ENCODE measurements at regions not wholly inside any gene's neighbourhood (a gene's known extent, or its start where the extent isn't known, plus 50 kb on each side); places are given as distances from the start of the nearest gene placed in this dataset.

GRCh38 chr4:59831746-59832145 is 1368.4 kb upstream of the ADGRL3 start:
- DNase-seq (no peak), ATAC-seq (no peak)
- Histone ChIP-seq H3K9me3 (no peaks in the 10 kb centered on the region), H3K4me3 (no peak overlapping the region), H3K27me3 (no peaks in the 10 kb centered on the region), H3K27ac (no peak overlapping the region), H3K4me1 (no peaks in the 10 kb centered on the region), H3K36me3 (no peaks in the 10 kb centered on the region)
- intact Hi-C loops (cut with DNase I) = no loop called here
- 40 to 100% (median 60%) methylated on average over 1 to 2 of the region's 2 CpGs for WGBS, 4 donors
- no peak for TF ChIP-seq POLR2A (IDR thresholded peaks at IDR 0.05)
- TF ChIP-seq, protein P1, sequence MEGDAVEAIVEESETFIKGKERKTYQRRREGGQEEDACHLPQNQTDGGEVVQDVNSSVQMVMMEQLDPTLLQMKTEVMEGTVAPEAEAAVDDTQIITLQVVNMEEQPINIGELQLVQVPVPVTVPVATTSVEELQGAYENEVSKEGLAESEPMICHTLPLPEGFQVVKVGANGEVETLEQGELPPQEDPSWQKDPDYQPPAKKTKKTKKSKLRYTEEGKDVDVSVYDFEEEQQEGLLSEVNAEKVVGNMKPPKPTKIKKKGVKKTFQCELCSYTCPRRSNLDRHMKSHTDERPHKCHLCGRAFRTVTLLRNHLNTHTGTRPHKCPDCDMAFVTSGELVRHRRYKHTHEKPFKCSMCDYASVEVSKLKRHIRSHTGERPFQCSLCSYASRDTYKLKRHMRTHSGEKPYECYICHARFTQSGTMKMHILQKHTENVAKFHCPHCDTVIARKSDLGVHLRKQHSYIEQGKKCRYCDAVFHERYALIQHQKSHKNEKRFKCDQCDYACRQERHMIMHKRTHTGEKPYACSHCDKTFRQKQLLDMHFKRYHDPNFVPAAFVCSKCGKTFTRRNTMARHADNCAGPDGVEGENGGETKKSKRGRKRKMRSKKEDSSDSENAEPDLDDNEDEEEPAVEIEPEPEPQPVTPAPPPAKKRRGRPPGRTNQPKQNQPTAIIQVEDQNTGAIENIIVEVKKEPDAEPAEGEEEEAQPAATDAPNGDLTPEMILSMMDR (IDR thresholded peaks at IDR 0.05) = no peak

- Histone ChIP-seq H3K4me1 (no peaks in the 10 kb centered on the region), H3K4me3 (no peak overlapping the region), H3K27ac (no peak overlapping the region), H3K36me3 (no peaks in the 10 kb centered on the region), H3K27me3 (no peaks in the 10 kb centered on the region), H3K9me3 (peaks cover 0 to 4% (median 0%) of the 10 kb centered on the region in 12 donors)
- DNase-seq (no peak), ATAC-seq (no peak)
- TF ChIP-seq, protein P1 (IDR thresholded peaks at IDR 0.05) = no peak
- TF ChIP-seq POLR2A (IDR thresholded peaks at IDR 0.05) = no peak
- intact Hi-C loops (cut with DNase I) = no loop called here
Observed at GRCh38 chr4:59834943-59835342, 1365.2 kb upstream of the ADGRL3 start.

- TF ChIP-seq POLR2A (IDR thresholded peaks at IDR 0.05) = no peak
- TF ChIP-seq, protein P1 (IDR thresholded peaks at IDR 0.05) = no peak
- Histone ChIP-seq H3K27me3 (no peaks in the 10 kb centered on the region), H3K9me3 (peaks cover 0 to 9% (median 0%) of the 10 kb centered on the region in 12 donors), H3K27ac (no peak overlapping the region), H3K36me3 (no peaks in the 10 kb centered on the region), H3K4me1 (no peaks in the 10 kb centered on the region), H3K4me3 (no peak overlapping the region)
- 75 to 89% (median 83%) methylated on average over 1 of the region's 1 CpG for whole genome bisulfite sequencing, 4 donors
- DNase-seq (no peak), ATAC-seq (no peak)
- intact Hi-C loops (cut with DNase I) = no loop called here
Observed at GRCh38 chr4:59837751-59838150, 1362.4 kb upstream of the ADGRL3 start.

DNA sequence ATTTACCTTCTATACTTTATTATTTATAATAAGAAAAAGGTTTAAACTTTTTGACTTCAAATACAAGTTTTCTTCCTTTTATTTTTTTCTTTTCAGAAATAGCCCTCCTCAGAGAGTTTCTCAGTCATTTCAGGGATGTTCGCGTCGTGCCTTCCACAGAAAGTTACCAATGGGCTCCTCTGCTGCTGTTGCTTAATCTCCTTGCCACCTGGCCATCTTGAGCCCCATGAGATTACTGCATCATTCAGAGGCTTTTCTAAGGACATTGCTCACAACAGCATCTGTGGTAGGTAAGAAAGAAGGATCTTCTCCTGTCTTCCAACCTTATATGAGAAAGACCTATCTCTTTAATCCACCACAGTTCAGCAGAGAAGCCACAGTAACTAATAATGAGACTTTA is 1361.9 kb upstream of the ADGRL3 start:
- no peak overlapping the region for H3K27ac ChIP-seq
- no peak for DNase-seq
- intact Hi-C loops (cut with DNase I) = no loop called here
- TF ChIP-seq, protein P1 (IDR thresholded peaks at IDR 0.05) = no peak
- WGBS, 4 donors = 80 to 94% (median 90%) methylated on average over 3 of the region's 3 CpGs
- ATAC-seq = no peak
- no peaks in the 10 kb centered on the region for H3K36me3 ChIP-seq
- peaks cover 0 to 10% (median 0%) of the 10 kb centered on the region in 12 donors for H3K9me3 ChIP-seq
- H3K4me3 ChIP-seq = no peak overlapping the region
- no peaks in the 10 kb centered on the region for H3K27me3 ChIP-seq
- no peaks in the 10 kb centered on the region for H3K4me1 ChIP-seq

Data from heart left ventricle (tissue), 16 donors.